HG03045 (cell line): ENCODE measurements at regions not wholly inside any gene's neighbourhood (a gene's known extent, or its start where the extent isn't known, plus 50 kb on each side); places are given as distances from the start of the nearest gene placed in this dataset.

Experiments
- ATAC-seq: cut with Tn5 transposase; IDR thresholded peaks from one replicate; pipeline ENCODE4 v1.9.1; 2021; ENCODE audit warnings: mild to moderate bottlenecking, moderate library complexity; ENCODE audit not compliant: unreplicated experiment

GRCh38 chr4:11626066-11626465, 197.4 kb upstream of the HS3ST1 start:
- ATAC-seq: no peak

DNA sequence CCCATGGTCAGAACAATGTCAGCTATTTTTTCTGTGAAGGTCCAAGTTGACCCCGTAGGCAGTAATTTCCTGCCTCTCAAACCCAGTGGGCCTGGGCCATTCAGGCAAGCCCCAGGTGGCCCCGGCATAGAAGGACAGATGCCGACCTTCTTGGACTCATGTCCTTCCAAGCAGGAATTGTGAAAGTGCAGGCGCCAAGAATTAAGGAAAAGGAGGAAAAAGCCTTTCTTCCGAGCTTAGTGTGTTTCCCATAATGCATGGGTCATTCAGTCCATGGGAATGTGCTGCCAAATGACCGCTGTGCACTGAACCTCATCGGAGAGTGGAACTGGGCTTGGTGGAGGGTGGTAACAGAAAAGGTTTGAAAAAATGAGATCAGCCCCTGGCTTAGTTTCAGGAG, 196.5 kb upstream of the HS3ST1 start:
- ATAC-seq: no peak

DNA sequence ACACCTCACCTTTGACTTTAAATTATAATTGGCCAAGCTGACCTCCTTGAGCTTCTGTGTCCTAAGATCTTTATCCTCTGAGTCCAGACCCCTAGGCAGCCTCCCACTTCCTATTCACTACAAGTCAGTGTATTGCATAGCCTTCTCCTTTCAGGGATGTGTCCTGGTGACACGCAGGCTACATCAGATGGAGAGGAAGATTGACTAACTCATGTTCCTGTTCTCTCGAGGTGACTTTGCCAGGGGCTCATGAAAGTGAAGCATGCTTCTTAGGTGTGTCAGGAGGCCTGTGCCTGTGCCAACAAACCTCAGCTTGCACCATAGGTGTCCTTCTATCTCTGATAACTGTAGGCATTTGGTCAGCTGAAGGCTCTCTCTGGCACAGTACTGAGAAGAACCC, 195.7 kb upstream of the HS3ST1 start:
- ATAC-seq: no peak

- ATAC-seq: no peak
Measured at GRCh38 chr4:11623726-11624037, 195.0 kb upstream of the HS3ST1 start.

DNA sequence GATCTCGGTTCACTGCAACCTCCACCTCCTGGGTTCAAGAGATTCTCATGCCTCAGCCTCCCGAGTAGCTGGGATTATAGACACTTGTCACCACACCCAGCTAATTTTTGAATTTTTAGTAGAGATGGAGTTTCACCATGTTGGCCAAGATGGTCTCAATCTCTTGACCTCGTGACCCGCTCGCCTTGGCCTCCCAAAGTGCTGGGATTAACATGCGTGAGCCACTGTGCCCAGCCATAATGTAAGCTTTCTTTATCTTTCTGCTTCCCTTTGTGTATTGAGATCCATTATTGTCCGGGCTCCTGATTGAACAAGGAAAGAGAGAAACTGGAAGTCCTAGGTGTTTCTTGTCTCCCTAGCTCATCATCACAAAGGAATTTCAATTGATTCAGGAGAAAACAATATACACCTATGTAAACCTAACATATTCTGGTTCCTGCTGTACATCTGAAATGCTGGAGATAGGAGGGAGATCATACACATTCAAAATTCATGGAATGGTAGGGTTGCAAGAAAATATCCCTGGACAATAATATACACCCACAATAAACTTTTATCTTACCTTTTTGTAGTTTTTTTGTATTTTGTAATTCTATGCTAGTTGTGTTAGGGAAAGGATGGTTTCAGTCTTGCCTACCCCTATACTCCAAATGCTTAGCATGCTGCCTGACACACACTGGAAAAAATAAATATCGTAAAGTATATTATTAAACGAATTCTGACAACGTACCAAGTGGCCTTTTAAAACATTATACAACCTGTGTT, 194.4 kb upstream of the HS3ST1 start:
- no peak for ATAC-seq

GRCh38 chr4:11620861-11621260, 192.2 kb upstream of the HS3ST1 start:
- ATAC-seq: no peak

DNA sequence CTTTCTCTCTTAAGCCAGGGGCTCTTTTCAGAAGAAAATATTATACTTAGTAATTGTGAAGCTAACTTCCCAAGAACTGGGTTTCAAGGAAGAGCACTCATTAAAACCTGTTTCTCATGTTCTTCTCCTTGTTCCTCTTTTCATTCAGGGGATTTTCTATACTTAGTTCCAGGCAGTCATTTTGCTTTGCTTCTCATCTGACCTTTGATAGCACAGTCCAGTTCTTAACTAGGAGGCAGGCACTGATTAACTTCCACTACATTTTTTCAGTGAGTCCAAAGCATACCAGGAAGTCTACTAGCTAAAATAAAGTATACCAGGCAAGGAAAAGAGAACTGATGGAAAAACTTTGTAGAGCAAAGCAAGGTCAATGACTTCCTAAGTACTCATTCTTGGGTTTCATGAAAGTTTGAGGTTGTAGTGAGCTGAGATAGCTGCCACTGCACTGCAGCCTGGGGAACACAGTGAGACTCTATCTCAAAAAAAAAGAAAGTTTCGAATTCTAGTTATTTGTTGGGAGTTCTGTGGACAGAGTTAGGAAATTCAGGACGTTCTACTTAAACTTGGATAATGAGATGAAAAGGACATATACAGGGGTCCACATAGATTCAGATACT, 190.1 kb upstream of the HS3ST1 start:
- no peak for ATAC-seq

GRCh38 chr4:11616856-11617255, 188.2 kb upstream of the HS3ST1 start:
- ATAC-seq: no peak

- no peak for ATAC-seq
Measured at GRCh38 chr4:11615601-11616000, 186.9 kb upstream of the HS3ST1 start.

DNA sequence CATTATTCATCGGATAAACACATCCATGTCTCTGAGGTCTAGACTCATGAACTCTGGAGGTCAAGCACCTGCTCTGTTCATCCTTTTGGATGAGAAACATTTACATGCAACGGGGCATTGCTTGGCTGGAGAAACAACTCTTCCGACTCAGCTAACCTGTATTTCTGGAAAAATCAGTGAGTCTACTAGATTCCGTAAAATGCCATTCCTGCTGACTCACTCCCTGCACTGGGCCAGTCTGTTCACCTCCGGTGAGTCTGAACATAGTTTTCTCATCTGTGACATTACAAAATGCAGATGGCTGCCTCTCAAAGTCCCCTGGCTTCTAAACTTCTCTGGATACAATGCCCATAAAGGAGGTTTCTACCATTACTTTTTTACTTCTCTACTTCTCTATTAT, 185.7 kb upstream of the HS3ST1 start:
- ATAC-seq: no peak

DNA sequence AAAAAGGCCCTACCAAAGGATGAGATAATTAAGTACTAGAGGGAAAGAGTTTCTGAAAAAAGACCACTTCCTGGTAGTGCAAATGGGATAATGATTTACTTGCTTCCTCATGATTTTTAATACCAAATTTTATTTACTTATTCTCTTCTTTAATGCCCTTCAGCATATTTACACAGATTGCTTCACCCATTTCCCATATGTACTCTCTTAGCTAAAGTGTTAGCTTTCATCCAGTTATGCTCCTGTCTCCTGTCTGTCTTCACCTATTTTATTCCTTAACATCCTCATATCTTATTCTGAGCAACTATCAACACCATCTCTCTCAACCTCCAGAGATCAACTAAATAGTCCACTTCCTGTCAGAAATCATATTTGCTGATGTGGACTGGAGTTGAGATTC, 183.2 kb upstream of the HS3ST1 start:
- ATAC-seq: no peak

DNA sequence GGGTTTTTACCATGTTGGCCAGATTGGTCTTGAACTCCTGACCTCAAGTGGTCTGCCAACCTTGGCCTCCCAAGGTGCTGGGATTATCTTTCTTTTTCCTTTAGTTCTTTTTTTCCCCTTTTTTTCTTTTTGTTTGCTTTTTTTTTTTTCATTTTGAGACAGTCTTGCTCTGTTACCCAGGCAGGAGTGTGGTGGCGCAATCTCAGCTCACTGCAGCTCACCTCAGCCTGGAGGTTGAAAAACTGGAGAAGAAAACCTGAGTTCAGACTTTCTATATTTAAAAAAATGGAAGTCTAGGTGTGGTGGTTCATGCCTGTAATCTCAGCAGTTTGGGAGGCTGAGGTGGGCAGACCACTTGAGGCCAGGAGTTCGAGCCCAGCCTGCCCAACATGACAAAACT, 181.1 kb upstream of the HS3ST1 start:
- no peak for ATAC-seq

DNA sequence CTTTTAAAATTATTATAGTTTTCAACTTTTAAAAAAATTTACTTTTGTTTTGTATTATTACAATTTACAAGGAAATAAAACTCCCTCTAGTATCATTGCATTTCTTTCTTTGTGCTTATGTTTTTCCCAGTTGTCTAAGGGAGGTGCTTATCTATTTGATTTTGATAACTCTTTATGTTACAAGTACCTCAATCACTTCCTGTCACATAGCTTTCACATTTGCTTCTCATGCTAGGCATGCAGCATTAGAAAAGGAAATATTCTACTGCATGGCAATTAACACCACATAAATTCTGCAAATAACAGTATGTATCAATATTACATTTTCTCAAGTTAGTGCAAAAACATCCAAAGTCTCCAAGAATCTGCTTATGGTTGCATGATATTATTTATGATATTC, 180.3 kb upstream of the HS3ST1 start:
- ATAC-seq: no peak

DNA sequence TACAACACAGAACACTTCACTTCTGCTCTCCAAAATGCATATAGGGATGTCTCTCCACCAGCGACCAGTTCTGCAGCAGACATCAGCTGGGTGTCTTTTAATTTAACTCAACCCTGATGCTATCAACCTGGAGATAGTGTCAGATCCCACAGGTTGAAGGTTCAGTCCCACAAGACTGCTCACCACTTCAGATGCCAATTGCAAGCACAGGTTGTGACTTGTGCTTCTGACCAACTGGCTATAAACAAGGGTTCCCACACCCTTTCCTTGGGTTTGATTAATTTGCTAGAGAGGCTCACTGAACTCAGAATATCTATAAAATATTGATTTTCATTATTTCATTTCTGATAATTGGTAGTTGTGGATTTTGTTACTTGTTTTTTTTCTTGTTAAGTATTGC, 177.4 kb upstream of the HS3ST1 start:
- ATAC-seq: no peak

DNA sequence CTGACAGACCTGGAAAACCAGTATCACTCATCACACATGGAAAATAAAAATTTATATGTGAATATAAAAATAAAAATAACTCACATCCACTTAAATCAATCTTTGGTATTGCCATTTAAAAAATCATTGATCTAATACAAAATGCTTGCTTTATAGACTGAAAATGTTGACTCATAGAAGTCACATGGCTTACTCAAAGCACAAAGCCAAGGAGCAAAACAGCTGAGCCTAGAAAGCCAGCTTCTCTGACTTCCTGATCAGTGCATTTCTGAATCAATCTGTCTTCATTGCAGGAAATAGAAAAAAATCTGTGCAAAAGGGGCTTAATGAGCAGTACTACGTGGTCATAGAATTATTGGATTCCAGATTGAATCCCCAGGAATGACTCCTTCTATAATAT, 176.9 kb upstream of the HS3ST1 start:
- no peak for ATAC-seq

- ATAC-seq: no peak
Measured at GRCh38 chr4:11604821-11605220, 176.1 kb upstream of the HS3ST1 start.

GRCh38 chr4:11603591-11604194, 175.0 kb upstream of the HS3ST1 start:
- no peak for ATAC-seq

- no peak for ATAC-seq
Measured at GRCh38 chr4:11602606-11603340, 174.1 kb upstream of the HS3ST1 start.

DNA sequence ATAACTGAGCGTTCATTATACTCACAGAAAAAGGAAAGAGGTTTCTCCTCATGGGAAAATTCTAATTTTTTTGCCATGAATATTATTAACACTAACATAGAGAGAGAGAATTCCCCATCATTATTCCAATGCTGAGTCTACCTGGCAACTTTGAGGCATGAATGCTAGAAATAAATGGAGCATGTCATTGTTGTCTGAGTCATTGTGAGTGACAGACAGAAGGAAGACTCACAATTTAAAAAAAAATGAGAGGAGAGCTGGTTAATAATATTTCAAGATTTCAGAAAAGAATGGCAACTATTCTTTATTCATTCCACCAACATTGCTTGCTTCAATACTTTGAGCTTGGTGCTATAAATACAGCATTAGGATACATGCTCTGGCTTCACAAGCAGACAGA, 170.4 kb upstream of the HS3ST1 start:
- ATAC-seq: no peak

- ATAC-seq: no peak
Measured at GRCh38 chr4:11598591-11598990, 169.9 kb upstream of the HS3ST1 start.

DNA sequence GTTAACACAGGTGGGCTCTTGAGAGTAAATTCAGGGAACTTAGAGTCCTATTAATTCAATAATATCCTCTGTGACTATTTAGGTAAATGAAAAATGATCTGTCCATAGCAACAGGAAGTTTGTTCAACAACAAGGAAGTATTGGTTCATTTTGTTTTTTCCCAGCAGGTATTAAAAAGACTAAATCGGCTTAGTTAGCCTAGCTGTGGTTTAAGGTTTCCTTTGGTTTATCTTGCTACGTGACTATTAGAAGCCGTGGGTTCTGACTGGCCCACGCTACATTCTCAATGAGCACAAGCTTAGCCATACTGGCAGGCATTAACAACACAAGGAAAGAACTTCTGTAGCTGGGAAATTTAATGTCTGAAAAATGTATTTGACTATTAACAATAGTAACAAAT, 168.8 kb upstream of the HS3ST1 start:
- no peak for ATAC-seq

DNA sequence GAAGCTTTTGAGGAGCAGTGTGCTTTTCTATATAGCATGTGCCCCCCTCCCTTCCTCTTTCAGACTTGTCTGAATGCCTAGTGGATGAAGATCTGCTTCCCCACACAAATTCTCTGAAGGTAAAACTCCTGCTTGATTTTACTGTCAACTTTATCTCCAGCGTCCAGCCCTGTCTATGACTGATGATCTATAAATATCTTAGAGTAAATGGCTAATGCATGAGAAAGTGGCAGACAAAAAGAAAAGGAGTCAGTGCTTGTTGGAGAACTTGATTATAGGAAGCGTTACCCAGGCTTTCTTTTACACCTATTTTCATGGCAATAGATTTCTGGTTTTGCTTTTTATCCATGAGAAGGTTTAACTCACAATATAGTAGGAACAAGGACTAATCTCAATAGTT, 168.3 kb upstream of the HS3ST1 start:
- no peak for ATAC-seq
